ENCODE measurements at regions not wholly inside any gene's neighbourhood (a gene's known extent, or its start where the extent isn't known, plus 50 kb on each side); places are given as distances from the start of the nearest gene placed in this dataset.
"Not testable (repeated sequence)": the region's sequence is repeated elsewhere in the genome, so short reads cannot be mapped to it uniquely, and the experiment has no call there.

DNA sequence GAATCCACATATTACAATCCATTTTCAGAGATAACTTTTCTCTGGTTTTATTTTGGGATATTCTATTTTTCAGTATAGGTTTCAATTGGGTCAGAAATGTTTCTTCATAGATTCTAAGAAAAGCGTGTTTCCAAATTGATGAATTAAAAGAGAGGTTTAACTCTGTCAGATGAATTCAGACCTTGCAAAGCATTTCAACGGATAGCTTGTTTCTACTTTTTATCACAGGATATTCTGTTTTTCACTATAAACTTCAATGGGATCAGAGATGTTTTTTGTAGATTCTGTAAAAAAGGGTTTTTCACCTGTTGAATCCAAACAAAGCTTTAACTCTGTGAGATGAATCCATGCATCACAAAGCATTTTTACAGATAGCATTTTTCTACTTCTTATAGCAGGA lies 1498.1 kb downstream of the UQCRFS1 start:
- DNase-seq (ENCODE audit: low spot score), result no peak

DNA sequence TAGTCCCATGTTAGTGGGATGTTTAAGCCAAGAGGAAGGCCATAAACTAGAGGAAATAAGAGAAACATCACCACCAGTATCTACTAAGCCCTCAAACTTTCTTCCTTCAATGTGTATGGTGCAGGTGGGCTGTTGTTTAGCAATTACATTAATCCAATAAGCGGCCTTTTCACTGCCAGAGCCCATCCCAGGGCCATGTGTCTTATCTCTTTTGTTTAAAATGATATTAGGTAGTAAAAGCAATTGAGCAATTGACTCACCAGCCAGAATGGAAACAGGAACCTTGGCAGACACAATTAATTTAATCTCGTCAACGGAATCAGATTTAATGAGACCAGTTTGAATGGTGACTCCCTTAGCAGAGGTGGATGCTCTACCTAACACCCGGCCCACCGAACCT lies 1503.5 kb downstream of the UQCRFS1 start:
- DNase-seq (ENCODE audit: low spot score), result no peak

DNA sequence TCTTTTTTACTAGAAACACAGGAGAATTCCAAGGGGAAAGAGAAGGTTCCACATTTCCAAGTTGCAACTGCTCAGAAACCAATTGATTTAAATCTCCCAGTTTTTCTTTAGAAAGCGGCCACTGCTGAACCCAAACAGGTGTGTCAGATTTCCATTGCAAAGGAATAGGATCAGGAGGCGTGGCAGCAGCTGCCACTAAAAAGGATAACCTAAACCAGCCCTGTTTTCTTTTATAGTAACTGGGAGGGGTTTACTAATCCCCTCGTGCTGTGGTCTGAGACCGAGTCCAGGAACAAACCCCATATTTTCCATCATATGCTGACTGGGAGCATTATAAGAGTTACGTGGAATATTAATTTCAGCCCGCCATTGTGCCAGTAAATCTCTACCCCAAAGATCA lies 1504.0 kb downstream of the UQCRFS1 start:
- not testable (repeated sequence) for DNase-seq (ENCODE audit: low spot score)

DNA sequence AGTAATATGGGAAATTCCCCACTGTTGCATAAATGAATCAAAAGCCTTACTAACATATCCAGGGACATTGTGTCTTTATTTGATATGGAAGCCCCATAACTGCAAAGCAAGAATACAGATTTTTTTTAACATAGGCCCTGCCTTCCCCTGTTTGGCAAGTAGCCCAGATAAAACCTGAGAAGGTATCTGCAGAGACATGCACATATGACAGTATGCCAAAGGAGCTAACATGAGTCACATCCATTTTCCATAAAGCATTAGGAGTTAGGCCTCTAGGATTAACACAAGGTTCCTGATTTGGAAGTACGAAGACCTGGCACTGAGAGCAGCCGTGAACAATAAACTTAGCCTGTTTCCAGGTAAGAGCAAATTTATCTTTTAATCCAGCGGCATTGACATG lies 1505.9 kb downstream of the UQCRFS1 start:
- not testable (repeated sequence) for DNase-seq (ENCODE audit: low spot score)

DNA sequence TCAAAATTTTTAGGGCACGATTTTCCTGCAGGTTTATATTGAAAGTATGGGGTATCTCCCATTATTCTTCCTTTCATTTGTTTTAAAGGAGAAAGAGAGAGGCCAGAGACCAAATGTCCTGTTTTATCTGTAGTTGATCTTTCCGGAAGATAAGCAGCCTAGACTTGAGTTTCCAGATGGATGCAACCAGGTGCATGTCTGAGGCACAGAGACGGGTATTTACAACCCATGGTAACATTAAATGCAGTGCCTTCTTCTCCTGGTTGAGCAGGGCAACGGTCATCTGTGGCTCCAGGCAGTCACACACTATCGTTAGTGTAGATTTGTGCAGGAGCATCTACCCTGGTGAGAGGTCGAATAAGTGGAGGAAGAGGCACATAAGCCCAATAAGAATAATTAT lies 1507.1 kb downstream of the UQCRFS1 start:
- DNase-seq (ENCODE audit: low spot score), result no peak

DNA sequence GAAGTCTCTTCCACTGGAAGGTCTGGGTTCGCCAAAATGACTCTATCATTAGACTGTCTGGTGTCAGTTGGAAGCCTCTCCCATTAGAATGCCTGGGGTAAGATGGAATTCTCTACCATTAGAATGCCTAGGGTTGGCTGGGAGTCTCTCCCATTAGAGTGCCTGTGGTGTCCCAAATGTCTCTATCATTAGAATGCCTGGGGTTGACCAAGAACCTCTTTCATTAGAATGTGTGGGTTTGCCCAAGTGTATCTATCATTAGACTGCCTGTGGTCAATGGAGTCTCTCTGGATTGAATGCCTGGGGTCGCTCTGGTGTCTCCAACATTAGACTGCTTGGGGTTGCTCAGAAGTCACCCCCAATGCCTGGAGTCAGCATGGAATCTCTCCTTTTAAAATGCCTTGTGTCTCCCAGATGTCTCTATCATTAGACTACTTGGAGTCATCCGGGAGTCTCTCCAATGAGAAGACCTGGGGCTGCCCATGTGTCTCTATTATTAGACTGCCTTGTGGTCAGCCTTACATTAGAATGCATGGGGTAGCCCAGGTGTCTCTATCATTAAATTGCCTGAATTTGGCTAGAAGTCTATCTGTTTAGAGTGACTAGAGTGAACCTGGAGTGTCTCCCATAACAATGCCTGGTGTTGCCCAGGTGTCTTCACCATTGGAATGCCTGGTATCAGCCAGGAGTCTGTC lies 1518.4 kb downstream of the UQCRFS1 start:
- no peak for DNase-seq (ENCODE audit: low spot score)

DNA sequence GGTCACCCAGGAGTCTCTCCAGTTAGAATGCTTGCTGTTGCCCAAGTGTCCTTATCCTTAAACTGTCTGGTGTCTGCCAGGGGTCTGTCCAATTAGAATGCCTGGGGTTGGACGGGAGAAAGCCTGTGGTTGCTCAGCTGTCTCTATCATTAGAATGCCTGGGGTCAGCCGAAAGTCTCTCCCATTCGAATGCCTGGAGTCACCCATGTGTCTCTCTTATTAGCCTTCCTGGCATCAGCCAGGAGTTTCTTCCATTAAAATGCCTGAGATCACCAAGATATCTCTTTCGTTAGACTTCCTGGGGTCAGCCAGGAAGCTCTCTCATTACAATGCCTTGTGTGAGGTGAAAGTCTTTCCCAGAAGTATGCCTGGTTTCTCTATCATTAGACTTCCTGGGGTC lies 1521.0 kb downstream of the UQCRFS1 start:
- DNase-seq (ENCODE audit: low spot score), result no peak

DNA sequence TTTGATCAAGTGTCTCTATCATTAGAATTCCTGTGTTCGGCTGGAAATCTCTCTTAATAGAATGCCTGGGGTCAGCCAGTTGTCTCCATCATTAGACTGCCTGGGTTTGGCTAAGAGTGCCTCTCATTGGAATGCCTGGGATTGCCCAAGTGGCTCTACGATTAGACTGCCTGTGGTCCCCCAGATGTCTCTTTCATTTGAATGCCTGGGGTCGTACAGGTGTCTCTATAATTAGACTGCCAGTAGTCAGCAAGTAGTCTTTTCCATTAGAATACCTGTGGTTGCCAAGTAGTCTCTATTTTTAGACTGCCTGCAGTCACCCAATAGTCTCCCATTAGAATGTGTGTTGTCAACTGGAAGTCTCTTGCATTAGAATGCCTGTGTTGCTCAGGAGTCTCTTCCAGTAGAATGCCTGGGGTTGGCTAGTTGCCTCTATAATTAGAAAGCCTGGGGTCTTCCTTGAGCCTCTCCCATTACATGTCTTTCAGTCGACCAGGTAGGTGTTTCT lies 1523.2 kb downstream of the UQCRFS1 start:
- no peak for DNase-seq (ENCODE audit: low spot score)

DNA sequence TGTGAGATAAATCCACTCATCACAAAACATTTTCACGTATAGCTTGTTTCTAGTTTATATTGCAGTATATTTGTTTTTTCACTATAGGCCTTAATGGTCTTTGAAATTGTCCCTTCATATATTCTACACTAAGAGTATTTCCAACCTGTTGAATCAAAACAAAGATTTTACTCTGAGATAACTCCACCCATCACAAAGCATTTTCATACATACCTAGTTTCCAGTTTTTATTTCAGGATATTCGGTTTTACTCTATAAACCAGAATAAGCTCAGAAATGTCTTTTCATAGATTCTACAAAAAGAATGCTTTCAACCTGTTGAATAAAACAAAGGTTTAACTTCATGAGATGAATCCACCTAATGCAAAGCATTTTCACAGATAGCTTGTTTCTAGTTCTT lies 1528.7 kb downstream of the UQCRFS1 start:
- DNase-seq (ENCODE audit: low spot score), result no peak

DNA sequence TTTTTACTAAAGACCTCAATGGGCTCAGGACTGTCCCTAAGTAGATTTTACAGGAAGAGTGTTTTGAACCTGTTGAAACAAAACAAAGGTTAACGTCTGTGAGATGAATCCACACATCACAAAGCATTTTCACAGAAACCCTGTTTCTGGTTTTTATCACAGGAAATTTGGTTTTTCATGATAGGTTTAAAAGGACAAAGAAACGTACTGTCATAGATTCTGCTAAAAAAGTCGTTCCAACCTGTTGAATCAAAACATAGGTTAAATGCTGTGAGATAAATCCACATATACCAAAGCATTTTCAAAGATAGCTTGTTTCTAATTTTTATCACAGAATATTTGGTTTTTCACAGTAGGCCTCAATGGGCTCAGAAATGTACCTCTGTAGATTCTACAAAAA lies 1531.0 kb downstream of the UQCRFS1 start:
- no peak for DNase-seq (ENCODE audit: low spot score)

DNA sequence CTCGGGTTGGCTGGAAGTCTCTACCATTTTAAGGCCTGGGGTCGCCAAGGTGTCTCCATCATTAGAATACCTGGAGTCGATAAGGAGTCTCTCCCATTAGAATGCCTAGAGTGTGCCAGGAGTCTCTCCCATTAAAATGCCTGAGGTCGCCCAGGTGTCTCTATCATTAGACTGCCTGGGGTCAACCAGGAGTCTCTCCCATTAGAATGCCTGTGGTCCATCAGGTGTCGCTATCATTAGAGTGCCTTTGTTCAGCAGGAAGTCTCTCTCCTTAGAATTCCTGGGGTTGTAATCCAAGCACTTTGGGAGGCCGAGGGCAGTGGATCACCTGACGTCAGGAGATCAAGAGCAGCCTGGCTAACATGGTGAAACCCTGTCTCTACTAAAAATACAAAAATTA lies 1533.0 kb downstream of the UQCRFS1 start:
- no peak for DNase-seq (ENCODE audit: low spot score)

DNA sequence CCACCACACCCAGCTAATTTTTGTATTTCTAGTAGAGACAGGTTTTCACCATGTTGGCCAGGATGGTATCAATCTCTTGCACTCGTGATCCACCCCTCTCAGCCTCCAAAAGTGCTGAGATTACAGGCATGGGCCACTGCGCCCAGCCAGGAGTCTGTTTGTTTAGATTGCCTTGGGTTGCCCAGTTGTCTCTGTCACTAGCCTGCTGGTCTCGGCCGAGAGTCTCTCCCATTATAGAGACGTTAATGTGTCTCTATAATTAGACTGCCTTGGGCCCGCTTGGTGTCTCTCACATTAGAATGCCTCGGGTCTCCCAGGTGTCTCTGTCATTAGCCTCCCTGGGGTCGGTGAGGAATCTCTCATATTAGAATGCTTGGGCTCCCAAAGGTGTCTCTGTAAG lies 1533.6 kb downstream of the UQCRFS1 start:
- DNase-seq (ENCODE audit: low spot score), result no peak

DNA sequence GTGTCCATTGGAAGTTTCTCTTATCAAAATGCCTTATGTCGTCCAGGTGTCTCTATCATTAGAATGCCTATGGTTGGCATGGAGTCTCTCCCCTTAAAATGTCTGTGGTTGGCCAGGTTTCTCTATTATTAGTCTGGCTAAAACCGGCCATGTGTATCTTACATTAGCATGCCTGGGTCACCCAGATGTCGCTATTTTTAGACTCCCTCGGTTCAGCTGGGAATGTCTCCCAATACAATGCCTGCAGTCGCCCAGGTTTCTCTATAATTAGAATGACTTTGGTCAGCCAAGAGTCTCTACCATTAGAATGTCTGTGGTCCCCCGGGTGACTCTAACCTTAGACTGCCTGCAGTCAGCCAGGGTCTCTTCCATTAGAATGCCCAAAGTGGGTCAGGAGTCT lies 1536.1 kb downstream of the UQCRFS1 start:
- no peak for DNase-seq (ENCODE audit: low spot score)

DNA sequence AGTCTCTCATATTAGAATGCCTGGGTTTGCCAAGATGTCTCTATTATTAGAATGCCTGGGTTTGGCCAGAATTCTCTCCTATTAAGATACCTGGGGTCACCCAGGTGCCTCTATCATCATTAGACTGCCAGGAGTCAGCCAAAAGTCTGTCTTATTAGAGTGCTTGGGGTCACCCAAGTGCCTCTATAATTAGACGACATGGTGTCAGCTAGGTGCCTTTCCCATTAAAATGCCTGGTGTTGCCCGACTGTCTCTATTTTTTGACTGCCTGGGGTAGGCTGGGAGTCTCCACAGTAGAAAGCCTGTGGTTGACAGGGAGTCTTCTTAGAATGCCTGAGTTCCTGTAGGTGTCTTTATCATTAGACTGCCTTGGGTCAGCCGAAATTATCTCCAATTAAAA lies 1536.6 kb downstream of the UQCRFS1 start:
- DNase-seq (ENCODE audit: low spot score), result no peak

DNA sequence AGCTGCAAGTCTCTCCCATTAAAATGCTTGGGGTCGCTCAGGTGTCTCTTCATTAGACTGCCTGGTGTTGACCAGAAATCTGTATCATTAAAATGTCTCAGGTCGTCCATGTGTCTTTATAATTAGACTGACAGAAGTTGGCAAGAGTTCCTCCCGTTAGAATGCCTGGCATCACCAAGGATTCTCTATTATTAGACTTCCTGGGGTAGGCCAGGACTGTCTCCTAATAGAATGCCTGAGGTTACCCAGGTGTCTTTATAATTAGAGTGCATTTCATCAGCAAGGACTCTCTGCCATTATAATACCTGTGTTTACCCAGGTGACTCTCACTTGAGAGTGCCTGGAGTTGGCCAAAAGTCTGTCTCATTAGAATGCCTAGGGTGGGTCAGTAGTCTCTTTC lies 1537.2 kb downstream of the UQCRFS1 start:
- no peak for DNase-seq (ENCODE audit: low spot score)

DNA sequence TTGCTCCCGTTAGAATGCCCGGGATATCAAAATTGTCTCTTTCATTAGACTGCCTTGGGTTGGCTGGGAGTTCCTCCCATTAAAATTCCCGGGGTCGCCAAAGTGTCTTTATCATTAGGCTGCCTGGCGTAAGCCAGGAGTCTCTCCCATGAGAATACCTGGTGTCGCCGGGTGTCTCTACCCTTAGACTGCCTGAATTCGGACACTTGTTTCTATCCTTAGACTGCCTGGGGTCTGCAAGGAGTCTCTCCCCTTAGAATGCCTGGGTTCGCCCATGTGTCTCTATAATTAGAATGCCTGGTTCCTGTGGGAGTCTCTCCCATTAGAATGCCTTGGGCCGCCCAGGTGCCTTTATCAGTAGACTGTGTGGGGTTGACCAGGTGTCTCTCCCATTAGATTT lies 1538.2 kb downstream of the UQCRFS1 start:
- no peak for DNase-seq (ENCODE audit: low spot score)

DNA sequence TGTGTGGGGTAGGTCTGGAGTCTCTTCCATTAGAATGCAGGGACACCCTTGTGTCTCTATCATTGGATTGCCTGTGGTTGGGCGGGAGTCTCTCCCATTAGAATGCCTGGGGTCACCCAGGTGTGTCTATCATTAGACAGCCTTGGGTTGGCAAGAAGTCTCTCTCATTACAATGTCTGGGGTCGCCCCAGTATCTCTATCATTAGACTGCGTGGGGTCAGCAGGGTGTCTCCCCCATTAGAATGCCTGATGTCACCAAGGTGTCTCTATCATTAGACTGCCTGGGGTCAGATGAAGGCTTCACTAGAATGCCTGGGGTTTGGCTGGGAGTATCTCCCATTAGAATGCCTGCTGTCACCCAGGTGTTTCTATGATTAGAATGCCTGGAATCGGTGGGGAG lies 1539.0 kb downstream of the UQCRFS1 start:
- DNase-seq (ENCODE audit: low spot score), result no peak

DNA sequence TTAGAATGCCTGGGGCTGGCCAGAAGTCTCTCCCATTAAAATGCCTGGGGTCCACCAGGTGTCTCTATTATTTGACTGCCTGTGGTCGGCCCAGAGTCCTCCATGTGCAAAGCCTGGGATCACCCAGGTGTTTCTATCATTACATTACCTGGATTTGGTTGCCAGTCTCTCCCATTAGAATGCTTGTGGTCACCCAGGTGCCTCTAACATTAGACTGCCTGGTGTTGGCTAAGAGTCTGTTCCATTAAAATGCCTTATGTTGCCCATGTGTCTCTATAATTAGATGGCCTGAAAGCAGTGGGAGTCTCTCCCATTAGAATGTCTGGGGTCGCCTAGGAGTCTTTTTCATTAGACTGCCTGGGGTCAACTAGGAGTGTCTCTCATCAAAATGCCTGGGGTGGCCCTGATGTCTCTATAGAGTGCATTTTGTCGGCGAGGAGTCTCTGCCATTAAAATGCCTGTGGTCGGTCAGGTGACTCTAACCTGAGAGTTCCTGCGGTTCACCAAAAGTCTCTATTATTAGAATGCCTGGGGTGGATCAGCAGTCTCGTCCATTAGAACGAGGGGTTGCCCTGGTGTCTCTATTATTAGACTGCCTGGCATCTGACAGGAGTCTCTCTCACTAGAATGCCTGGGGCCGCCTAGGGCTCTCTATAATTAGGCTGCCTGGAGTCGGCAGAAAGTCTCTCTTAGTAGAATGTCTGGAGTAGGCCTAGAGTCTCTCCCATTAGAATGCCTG lies 1540.5 kb downstream of the UQCRFS1 start:
- DNase-seq (ENCODE audit: low spot score), result no peak

DNA sequence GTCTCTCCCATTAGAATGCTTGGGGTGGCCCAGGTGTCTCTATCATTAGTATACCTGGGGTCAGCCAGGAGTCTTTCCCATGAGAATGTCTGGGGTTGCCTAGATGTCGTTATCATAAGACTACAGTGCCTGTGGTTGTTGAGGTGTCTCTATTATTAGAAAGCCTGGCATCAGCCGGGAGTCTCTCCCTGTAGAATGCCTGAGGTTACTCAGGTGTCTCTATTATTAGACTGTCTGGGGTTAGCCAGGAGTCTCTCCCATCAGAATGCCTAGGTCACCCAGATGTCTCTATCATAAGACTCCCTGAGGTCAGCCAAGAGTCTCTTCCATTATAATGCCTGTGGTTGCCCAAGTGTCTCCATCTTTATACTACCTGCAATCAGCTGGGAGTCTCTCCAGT lies 1541.1 kb downstream of the UQCRFS1 start:
- no peak for DNase-seq (ENCODE audit: low spot score)

DNA sequence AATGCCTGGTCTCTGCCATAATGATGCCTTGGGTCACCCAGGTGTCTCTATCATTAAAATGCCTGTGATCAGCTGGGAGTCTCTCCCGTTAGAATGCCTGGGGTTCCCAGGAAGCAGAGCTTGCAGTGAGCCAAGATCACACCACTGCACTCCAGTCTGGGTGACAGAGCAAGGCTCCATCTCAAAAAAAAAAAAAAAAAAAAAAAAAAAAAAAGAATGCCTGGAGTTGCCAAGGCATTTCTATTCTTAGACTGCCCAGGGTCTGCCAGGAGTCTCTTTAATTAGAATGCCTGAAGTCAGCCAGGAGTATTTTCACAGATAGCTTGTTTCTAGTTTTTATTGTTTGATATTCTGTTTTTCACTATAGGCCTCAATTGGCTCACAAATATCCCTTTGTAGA lies 1552.5 kb downstream of the UQCRFS1 start:
- DNase-seq (ENCODE audit: low spot score), result no peak

DNA sequence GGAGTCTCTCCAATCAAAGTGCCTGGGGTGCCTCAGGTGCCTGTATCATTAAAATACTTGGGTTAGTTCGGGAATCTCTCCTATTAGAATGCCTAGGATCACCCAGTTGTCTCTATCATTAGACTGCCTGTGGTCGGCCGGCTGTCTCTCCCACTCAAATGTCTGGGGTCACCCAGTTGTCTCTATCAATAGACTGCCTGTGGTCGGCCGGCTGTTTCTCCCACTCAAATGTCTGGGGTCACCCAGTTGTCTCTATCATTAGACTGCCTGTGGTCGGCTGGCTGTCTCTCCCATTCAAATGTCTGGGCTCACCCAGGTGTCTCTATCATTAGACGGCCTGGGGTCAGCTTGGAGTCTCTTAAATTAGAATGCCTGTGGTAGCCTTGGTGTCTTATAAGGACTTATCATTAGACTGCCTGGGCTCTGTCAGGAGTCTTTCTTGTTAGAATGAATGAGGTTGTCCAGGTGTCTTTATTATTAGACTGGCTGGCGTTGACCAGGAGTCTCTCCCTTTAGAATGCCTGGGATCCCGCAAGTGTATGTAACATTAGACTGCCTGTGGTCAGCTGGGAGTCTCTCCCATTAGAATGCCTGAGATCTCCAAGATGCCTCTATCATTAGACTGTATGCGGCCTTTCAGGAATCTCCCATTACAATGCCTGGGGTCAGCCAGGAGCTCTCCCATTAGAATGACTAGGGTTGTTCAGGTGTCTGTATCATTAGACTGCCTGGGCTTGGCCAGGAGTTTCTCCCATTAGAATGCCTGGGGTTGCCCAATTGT lies 1555.5 kb downstream of the UQCRFS1 start:
- no peak for DNase-seq (ENCODE audit: low spot score)

DNA sequence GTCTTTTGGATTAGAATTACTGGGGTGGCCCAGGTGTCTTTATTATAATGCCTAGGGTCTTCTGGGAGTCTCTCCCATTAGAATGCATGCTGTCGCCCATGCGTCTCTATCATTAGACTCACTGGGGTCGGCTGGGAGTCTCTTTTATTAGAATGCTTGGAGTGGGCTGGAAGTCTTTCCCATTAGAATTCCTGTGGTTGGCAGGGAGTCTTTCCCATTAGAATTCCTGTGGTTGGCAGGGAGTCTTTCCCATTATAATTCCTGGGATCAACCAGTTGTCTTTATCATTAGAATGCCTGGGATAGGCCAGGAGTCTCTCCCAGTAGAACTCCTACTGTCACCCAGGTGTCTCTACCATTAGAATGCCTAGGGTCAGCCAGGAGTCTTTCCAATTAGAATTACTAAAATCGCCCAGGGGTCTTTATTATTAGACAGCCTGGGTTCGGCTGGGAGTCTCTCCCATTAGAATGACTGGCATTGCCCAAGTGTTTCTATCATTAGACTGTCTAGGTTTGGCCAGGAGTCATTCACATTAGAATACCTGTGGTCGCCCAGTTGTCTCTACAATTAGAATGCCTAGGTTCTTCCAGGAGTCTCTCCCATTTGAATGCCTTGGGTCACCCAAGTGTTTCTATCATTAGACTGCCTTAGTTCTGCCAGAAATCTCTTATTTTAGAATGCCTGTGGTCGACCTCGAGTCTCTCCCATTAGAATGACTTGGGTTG lies 1558.5 kb downstream of the UQCRFS1 start:
- no peak for DNase-seq (ENCODE audit: low spot score)

Measured in D341Med (cell line).